Left hindlimb (tissue), 1 donor: ENCODE measurements at regions not wholly inside any gene's neighbourhood (a gene's known extent, or its start where the extent isn't known, plus 50 kb on each side); places are given as distances from the start of the nearest gene placed in this dataset.

Experiments used
- DNase-seq: peaks from one replicate; pipeline ENCODE4 v3.0.0-alpha.2; 2018

DNA sequence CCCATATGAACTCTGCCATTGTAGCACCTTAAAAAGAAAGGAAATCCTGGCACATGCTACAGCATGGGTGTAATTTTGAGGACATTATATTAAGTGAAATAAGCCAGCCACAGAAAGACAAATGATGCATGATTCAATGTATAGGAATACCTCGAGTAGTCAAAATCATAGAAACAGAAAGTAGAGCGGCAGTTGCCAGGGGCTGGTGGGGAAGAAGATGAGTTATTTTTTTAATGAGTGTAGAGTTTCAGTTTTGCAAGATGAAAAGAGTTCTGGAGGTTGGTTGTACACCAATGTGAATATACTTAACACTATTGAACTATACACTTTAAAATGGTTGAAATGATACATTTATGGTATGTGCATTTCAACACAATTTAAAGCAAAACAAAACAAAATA lies 133.0 kb downstream of the ZDHHC21 start:
- no peak for DNase-seq

DNA sequence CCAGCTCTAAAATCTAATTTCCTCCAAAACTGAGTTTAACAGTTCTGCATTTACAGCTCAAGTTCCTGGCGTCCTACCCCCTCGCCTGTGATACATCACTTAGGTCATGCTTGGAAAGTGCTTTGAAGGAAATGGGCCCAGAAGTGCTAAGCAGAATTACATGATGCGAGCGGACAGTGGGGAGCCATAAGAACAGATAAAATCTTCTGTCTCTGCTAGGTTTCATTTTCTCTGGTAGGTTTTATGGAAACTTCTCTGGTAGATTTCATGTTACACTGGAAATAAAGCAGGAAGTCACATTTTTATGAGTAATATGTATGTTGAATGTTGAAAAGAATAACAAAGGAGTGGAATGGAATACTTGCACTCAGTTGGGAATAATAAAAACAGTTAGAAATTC lies 138.3 kb downstream of the ZDHHC21 start:
- DNase-seq, result peak; percentile 79

DNA sequence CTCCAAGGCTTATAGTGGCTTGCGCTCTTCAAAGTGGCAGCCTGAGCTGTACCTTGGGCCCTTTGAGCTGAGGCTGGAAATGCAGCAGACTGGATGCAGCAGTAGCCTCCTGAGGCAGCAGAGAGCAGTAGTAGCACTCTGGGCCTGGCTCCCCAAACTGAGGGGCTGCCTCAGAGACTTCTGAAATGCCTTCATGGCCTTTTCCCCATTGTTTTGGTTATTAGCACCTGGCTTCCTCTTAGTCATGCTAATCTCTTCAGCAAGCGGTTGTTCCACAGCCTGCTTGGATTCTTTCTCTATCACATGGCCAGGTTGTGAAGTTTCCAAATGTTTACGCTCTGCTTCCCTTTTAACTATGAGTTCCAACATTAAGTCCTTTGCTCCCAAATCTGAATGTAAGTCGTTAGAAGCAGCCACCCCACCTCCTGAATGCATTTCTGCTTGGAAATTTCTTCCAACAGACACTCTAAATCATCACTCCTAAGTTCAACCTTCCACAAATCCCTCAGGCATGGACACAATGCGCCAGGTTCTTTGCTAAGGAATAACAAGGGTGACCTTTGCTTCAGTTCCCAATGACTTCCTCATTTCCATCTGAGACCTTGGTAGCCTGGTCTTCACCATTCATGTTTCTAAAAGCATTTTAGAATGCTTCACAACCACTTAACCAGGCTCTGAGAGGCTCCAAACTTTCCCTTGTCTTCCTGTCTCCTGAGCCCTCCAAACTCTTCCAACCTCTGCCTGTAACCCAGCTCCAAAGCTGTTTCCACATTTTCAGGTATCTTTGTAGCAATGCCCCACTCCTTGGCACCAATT lies 145.8 kb downstream of the ZDHHC21 start:
- no peak for DNase-seq

DNA sequence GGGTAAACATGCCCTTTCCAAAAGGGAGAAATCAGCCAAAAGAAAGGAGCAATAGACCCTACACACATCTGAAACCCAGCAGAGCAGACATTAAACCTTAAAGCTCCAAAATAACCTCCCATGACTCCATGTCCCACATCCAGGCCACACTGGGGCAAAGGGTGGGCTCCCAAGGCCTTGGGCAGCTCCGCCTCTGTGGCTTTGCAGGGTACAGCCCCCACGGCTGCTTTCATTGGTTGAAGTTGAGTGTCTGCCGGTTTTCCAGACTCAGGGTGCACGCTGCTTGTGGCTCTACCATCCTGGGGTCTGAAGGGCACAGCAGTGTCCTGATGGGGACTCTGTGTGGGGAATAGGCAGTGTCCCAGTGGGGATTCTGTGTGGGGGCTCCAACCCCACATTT lies 146.5 kb downstream of the ZDHHC21 start:
- no peak for DNase-seq

DNA sequence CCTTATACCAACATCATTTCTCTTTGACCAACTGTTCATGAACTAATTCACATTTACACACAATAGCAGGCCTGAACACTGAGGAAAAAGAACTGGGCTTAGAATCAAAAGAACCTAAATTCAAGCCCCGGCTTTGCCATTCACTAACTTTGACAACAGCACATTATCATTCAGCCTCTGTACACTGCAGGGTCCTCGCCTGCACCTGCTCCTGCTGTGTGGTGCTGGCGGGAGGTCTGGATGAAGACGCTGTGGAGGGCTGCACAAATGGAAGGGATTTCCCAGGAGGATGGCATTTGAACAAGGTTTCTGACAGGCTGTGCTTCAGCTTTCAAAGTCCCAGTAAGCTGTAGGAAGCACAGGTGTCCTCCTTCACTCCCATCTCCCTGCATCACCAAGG lies 151.2 kb downstream of the ZDHHC21 start:
- DNase-seq, result no peak

DNA sequence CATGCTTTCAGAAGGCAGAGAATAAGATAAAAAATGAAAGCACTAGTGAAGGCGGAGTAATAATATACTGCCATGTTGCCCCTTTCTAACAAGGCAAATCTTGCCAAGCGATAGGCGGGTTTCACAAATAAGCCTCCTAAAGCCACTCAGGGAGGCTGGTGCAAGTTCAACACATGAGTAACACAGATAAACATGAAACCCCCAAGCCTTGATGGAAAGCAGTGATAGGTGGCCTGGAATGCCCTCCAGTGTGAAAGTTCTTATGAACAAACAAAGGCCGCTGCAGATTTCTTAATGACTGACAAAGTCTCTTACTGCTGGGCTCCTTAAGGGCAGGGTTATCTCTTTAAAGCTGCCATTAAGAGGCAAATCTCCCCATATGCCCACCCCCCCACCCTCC lies 154.7 kb downstream of the ZDHHC21 start:
- no peak for DNase-seq

DNA sequence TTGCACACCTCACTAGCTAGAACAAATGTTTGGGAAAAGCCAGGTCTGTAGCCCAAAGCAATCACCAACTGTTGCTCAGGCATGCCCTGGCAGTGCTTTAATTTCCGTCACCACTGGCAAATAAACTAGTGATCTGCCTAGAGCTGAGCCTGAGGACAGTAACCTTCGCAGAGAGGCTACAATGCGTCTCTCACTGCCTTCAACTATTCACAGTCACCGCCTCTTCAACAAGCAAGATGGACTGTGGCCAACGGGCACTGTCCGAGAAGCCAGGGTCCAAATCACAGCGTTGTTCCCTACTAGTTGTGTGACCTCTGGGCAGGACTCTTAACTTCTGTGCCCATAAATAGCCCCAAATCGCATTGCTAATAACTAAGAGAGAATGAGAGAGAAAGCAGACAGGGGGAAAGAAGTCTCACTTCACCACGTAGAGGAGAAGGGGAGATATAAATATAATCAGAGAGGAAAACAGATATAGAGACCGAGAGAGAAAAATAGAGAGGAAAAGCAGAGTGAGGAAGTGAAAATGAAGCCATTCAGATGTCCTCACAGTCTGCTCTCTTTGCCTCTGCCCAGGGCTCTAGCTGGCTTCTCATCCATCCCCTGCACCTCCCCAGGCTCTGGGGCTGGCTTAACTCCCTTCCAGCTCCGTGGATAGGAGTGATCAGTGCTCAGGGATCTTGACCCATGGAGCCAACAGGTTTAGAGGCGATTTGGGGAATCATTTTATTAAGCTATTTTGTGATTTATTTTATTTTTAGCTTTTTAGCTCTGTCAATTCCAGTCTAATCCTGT lies 157.9 kb downstream of the ZDHHC21 start:
- no peak for DNase-seq

DNA sequence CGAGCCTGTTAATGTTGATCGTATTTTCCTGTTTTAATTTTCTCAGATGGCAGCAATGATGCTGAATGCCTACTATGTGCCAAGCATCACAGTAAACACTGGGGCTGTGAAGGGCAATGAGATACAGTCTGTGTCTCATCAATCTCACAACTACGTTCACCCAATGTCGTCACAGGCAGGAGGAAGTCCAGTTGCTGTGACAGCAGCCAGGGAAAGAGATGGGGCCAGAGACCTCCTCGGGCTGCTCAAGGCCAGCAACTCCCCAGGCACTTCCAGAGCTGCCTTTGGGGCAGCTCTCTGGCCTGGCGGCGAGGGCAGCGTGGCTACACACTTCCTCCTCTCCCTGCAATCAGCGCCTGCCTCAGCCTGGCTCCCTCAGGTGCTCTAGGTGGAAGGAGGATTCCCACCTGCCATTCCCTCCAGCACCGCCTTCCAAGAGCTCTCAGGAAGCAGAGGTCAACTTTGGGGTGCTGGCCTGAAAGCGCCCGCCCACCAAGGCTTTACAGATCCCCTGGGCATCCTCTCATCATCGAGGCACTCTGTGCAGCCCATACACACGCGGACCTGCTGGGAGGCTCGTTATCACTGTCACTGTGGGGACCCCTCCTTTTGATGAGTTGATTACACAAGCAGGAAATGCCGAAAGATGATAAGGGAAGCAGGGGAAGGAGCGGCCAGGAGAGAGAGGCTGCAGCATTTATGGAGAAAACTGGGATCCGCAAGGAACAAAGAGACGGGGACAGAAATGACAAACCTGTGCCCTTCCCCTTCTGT lies 159.2 kb downstream of the ZDHHC21 start:
- no peak for DNase-seq

DNA sequence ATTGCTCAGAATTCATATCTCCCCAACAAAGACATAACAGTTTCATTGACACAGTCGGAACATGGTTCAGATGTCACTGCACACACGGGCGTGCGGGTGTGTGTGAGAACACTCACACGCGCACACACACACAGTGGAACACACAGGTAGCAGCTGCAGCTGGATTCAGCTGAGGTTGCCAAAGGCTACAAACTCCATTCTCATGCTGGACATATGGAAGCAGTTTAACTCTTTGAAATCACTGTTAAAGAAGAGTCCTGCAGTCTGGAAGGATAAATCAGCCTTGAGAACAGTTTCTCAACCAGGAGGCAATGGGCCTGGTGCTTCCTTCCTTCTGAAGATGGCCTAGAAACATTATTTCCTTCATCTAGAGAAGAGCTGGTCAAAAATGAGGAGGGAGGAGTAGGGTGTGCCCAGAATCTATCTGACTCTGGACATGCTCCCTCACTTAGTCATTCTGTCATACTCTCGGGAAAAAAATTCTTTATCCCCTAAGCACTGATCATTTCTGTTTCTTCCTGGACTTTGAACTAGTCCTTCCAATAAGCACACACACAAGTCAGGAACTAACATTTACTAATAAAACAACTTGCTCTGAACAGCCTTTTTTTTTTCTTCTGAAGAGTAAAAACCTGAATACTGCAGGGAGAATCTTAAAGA lies 160.6 kb downstream of the ZDHHC21 start:
- no peak for DNase-seq

DNA sequence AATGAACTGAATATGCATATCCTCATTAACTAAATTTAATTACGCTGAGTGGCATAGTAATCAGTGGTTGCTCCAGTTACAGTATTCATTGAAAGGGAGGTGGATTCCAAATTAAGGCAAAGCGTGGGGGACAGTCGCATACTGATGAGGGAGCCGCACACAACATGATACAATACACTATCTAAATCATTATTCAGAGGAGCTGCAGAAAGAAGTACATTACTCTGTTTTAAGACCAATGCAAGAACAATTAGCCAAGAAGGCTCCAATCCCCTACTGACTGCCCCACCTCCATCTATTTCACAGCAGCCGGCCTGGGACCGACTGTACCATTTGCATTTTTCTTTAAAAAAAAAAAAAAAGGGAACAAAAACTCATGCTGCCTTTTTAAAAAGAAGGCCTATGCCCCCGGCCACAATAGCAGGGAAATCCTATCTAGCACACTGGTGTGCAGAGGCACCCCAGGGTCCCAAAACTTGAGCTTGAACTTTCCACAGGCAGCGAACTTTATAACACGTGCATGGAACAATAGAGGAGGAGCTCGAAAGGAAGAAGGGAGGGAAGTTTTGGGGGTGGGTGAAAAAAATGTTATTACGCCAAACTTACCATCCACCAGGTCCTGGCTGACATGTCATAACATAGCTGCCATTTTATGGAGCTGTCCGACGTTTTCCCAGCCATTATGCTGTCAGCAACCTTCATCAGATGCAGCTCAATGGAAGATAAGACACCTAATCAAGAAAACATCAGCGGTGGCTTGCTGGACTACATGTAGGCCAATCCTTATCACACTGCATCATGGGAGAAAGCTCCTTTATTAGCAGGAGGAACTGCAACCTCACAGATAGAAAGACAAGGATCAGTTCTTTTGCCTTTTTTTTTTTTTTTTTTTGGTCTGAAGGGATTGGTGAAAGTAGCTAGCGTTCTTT lies 161.6 kb downstream of the ZDHHC21 start:
- no peak for DNase-seq

DNA sequence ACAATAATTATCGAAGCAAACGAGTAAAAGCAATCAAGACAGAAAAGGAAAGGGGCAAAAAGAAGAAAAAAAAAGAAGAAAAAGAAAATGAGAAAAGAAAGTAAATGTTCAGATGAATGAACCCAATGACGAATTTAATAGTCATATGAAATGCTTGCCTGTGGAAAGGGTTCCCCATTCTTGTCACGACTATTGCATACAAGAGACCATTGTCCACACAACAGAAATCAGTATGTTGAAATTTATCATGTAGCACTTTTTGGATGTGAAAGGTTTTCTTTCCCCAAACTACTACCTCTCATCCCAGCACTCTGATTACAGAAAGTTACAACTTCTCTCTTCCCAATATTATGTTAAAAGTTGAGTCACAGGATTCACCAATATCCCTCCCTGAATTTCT lies 162.4 kb downstream of the ZDHHC21 start:
- no peak for DNase-seq

DNA sequence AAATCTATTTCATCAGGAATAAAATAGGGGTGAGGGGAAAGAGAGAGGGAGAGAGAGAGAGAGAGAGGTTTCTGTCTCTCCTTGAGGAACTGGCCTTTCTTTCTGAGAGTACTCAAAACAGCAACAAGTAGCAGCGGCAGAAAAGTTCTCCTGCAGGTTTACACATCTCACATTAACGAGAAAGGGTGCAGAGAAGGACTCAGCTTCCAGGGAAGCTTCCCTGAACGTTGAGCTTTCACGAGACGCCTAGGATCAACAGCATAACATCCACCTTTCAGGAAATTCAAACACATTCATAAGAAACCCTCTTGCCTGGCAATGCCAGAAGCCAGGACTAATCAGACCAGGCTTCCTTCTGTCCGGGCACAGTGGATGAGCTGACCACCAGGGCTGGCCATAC lies 162.9 kb downstream of the ZDHHC21 start:
- no peak for DNase-seq

DNA sequence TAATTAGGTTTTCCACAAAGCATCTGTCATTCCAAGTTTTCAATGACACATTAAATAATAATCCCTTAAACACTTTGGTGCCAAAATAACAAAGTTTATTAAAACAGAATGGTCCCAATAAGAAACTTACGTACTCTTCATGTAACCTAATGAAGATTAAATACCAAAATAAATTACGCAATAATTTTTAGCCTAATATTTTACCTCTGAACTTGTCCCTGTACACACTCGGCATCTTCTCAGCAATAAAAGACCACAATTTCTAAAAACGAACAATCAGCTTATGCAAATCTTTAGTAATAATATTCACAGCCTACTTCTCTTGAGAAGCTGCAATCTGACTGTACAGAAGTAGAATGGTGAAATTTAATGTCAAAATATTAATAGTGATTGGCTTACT lies 163.6 kb downstream of the ZDHHC21 start:
- no peak for DNase-seq

DNA sequence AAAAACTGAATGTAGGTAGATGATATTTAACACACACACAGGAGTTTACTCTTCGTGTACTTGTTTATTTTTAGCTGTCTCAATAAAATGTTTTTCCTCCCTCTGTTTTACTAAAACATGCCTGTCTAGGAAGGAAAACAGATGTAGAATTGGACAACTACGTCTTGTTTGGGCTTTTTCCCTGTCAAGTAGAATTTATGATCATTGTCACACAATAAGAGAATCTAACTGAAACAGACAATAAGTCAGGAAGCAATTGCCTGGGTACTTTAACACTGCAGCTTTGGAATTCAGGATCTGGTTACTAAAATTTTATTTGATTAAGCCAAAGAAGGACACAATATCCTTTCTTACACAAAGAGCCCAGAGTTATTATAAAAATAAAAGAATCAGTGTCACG lies 164.2 kb downstream of the ZDHHC21 start:
- no peak for DNase-seq

DNA sequence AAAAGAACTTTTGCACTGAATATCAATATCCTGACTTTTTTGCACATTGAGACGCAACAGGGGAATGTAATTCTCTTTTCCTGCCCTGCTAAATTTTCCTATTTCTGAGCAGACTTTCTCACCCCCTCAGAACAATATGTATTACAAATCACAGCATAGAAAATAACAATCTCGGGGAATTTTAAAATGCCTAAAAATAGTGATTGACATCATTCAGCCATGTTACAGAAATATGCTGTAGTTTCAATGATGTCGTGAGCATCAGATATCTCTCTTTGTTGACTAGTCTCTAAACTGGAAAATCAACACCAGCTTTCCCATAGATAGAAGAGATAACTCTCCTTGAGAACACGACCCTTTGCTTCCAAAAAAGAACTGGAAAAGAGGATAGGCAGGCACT lies 166.7 kb downstream of the ZDHHC21 start:
- no peak for DNase-seq

DNA sequence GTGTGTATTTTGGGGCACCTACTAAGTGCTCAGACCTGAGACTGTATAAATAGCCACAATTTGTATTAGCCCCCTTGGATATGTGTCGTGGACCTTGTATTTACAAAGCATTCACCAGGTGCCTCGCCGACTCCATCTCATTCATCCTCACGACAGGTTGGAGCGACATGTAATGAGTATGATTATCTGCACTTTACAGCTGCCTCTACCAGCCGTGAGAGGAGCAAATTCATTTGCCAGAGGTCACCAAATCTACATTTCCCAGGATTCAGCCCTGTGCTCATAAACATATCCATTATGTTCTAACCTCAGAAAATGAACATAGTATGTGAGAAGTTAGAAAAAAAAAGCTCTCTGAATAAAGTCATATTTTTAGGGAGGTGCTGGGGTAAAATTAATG lies 167.4 kb downstream of the ZDHHC21 start:
- DNase-seq, result no peak

DNA sequence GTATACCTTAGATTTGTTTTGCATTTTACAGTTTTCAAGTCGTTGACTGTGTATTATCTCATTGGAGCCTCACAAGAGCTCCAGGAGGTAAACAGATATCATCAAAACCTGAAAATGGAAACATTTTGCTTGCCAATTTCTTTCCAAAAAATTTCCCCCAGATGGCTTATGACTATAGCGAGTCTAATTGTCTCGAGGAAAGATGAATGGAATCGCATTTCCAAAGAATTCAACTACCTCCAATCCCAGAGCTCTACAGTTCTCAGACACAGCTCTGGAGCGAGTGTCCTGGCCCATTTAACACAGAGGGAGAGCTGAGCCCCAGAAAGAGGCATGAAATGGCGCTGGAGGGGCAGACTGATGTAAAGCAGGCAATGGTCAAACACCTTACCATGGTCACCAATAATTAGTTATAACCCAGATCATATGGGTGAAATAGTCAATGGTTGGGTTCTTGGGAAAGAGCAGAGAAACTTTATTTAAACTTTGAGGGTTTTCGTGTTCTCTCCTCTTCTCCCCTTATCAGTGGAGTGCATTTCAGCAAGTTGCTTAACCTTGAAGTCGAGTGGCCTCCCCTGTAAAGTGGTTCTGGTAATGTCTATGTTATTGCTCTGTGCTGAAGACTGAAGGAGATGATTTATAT lies 168.2 kb downstream of the ZDHHC21 start:
- no peak for DNase-seq

DNA sequence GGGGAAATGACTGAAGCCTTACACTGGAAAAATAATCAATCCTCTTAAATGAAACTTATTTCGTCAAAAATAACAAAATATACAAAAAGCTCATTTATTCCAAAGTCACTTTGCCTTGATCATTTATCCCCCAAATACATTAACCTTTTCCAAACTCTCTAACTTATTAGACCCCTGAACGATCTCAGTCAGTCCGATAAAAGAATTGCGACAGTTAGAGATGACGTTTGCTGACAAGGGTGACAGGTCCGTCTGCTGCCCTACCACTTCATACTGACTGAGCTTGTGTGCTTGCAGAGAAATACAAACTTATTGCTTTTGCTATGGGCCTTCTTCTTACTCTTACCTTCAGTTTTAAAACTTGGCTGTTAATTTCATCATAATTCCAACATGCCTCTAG lies 169.7 kb downstream of the ZDHHC21 start:
- DNase-seq, result no peak

DNA sequence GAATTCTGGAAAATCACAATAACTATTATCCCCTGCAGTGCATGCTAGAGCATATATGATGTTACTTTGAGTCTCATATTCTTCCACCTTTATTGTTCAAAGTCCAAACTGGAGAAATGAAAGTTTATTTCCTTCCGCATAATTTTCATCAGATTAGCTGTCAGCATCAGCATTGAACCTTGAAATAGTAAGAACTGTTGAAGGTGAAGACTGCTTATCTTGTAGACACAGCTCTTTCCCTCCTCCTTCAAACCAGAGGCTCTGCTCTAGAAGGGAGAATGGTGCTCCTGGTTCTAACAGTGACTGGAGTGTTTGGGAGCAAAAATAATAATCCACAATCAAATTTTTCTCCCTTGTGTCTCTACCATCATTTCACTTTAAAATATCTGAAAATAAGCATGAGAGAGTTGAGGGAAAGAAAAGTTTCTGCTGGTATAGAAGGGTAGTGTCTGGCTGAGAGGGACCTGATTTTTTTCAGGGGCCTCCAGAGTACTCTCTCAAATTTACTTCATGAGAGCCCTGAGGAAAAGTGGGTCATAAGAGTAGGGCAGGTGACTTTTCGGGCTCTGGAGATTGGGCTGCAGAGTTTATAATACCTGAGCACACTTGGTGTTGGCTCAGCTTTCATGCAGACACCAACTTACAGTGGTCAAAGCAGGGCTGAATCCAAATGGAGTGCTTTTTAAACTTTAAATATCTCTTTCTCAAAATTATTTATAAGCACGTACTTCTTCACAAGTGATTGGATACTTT lies 170.4 kb downstream of the ZDHHC21 start:
- DNase-seq, result no peak

DNA sequence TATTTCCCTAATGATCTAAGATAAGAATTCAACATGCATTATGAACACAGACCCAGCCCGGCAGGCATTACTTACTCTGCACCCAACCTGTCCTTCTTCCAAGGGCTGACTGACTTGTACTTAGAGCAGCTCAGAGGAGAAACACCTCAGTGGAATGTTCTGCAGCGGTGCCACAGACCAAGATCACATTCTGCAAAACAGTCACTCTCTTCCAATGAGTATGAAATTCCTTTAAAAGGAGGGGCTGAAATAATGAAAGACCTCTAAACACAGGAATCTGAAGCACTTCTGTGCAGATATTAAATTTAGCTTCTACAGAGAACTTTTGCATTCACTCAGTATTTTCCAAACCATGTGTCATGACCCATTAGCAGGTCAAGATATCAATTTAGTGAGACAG lies 172.9 kb downstream of the ZDHHC21 start:
- DNase-seq, result no peak
